CD4-positive, alpha-beta T cell treated with Interferon gamma for 1 hour (primary cell): ENCODE measurements at regions not wholly inside any gene's neighbourhood (a gene's known extent, or its start where the extent isn't known, plus 50 kb on each side); places are given as distances from the start of the nearest gene placed in this dataset.

Source experiments
- DNase-seq: peaks from one replicate; pipeline ENCODE4 v3.0.0-alpha.2; 2020

GRCh38 chr6:88304520-88304919, 138.4 kb upstream of the CNR1 start:
- no peak for DNase-seq

GRCh38 chr6:88302769-88303225, 136.7 kb upstream of the CNR1 start:
- DNase-seq: no peak

GRCh38 chr6:88301888-88302768, 136.0 kb upstream of the CNR1 start:
- no peak for DNase-seq

DNA sequence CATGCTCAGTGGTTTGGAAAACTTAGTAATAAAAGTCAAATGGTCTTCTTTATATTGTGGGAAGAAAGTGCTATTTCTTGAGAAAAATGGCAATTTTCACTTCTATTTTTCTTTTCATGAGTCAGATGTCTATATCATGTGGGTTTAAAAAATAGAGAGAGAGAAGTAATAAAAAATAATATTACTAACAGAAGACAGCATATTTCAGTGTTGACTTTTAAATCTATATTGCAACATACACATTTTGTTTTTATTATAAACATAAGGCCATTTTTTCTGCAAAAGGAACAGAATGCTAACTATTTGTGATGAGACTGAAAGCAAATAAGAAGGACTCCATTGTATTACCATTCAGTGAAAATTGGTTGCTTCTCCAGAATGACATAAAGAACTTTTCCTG, 135.1 kb upstream of the CNR1 start:
- DNase-seq: no peak

DNA sequence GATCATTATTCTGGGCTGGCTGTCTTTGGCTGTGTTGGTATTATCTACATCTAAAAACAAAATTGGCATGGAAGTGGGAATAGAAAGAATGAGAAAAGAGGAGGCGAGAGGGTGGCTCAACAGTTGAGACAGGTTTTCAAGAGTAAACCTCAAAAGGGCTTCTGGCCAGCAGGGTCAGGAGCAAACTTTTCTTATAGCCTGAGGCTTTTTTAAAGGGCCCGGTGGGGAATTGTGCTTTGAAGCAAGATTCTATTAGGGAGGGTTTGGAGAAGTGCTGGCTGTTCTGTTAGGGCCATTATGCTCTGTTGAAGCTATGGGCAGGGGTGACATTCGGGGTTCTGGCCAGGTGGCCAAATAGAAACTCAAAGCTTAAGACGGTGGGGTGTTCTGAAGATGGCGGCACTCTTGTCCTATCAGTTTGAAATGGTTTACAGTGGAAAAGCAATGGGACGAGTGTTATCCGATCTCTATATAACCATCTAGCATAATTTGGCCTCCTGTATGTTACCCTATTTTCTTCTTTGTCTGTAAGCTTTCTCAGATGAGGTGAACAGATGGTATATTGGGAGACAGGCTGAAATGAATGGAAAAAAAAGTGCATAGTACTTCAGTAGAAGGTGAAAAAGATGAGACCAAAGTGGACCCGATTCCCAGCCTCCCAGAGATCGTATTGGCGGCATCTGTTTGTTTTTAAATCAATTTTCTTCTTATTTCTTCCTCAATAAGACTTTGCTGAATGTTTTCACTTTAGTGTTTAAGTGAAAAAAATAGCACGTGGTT, 132.1 kb upstream of the CNR1 start:
- DNase-seq: no peak

DNA sequence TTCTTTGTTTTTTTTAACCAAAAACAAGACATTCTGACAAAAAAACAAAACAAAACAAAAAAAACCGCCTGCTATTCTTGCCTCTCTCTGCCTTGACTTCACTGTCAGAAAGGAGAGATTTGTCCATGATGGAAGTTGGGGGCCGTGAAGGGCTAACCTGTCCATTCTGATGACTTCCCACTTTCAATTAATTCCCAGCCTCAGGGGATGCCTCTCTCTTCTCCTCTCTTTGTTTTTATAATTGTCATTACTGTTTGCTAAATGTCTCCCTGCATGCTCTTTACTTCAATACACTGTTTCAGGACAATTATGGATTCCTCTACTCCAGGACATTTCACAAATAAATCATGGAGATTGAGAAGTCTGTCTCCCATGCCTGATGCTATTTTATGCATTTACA, 130.5 kb upstream of the CNR1 start:
- DNase-seq: no peak

GRCh38 chr6:88295663-88296062, 129.5 kb upstream of the CNR1 start:
- DNase-seq: no peak

DNA sequence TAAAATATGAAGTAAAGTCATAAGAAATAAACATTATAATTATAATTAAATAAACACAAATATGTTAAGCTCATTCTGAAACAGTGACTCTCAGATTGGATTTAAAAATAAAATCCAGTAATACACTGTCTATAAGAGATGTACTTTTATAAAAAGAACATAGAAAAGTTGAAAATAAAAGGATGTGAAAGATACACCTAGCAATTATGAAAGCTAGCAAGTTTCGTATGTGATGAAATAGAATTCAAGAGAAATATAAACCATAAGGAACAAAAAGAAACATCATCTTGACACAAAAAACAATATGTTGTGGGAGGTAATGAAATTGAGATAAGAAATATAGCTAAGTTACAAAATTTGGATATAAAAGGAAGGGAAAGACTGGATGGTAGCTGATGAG, 128.6 kb upstream of the CNR1 start:
- no peak for DNase-seq

DNA sequence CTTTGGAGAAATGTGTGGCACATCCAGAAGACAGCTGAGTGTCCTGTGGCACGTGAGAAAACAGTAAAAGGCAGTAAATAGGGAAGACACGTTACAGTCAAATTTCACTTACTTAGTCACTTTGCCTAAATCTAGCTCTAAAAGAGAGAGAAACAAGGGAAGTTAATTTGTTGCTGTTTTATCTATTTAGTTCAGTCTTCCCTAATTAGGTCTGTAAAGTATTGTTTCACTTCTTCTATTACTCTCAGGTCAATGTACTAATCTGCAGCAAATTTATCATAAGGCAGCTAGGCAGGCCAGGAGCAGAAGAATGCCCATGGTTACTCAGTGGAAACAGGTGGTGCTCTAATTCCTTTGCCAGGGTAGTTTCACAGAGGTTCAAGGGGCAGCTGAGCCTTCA, 124.3 kb upstream of the CNR1 start:
- DNase-seq: no peak

- no peak for DNase-seq
These were observed 121.5 kb upstream of the CNR1 start for GRCh38 chr6:88287696-88288095.

- DNase-seq: no peak
These were observed 110.2 kb upstream of the CNR1 start for GRCh38 chr6:88276331-88276730.

DNA sequence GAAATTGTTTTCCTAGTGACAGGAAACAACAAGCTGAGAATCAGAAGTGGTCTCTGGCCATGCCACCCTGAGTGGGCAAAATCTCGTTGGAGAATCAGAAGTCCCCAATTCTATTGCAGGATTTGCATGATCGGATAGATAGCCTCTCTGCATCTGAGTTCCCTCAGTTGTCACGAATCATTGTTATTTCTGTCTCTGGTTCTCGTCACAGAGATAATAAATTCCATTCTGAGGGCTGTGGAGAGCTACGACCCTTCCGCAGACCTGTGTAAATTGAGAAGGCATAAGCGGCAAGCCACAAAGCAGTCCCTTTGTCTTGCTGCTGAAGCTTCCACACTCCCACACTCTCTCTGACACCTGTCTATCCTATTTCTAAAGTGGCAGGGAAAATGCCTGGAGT, 102.4 kb upstream of the CNR1 start:
- no peak for DNase-seq

DNA sequence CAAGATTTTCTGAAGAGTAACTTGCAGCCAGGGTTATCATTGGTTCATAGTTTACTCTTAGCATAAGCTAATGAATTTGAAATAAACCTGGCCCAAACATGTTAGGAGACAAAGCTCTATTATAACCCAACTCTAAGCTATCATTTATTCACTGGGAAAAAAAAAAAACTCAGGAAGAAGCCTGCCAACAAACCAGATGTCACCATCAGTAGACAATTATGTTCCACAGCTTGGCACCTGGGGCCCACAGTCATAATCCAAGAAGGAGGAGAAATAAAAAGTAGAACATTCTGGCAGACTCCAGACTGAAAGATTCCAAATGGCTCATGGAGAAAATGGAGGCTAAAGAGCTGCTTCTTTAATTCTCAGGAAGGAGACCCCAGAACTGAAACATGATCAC, 100.0 kb upstream of the CNR1 start:
- no peak for DNase-seq

DNA sequence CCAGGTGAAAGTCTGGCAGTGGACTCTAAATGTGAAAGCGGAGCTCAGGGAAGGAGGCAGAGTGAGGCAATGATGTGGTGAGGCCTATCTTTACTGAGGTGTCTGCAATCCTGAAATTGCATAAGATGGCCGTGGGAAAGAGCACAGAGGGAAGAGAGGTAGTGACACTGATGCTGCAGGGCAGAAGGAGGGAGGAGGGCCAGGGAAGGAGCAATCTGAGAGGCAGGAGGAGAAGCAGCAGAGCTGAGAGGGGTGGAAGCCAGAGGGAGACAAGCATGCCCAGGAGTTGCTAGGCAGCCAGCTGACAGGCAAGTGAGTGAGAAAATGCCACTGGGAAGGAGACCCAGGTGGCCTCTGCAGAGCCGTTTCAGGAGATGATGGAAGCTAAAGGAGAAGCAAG, 97.4 kb upstream of the CNR1 start:
- no peak for DNase-seq

GRCh38 chr6:88262332-88262731, 96.2 kb upstream of the CNR1 start:
- no peak for DNase-seq

GRCh38 chr6:88251301-88251700, 85.2 kb upstream of the CNR1 start:
- DNase-seq: no peak

DNA sequence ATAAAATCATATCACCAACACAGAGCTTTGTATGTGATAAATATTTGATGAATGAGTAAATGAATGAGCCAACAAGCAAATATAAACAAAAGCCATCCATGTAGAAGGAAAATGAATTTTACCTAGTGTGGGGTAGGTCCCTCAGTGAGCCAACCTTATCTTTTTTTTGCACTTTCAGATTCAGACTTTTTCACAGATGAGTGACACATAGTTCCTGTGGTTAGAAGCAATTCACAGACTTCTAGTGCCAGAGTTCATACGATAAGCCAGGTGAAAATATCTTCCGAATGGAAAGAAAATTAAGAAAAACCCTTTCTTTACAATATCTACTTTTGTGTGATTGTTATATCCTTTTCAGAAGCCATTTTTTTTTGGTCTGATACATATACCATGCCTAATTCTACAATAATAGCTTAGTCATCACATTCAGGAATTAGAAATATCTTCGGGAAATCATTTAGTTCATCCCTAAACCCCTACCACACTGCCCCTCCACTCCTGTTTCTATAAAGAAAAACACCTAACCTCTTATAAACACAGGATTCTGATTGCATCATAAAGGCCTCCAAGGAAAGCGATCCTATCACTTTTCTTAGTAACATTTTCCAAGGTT, 82.7 kb upstream of the CNR1 start:
- DNase-seq: no peak

DNA sequence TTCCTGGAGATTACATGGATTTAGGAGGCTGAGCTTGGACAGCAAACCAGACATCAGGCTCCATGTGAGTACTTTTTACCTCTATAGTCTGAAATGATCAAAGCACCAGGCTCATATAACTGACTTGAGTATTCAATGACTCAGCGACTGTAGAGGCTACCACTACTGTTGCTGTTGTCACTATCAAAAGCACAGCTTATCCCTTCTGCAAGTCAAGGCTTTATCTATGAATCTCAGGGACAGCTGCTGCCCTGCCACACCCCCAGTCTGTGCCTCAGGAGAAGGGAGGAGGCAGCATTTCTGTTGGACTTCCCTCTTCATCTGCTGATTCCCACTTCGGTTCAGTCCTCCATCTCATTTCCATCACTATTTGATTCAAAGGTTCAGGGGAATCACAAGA, 80.5 kb upstream of the CNR1 start:
- no peak for DNase-seq

GRCh38 chr6:88244721-88245120, 78.6 kb upstream of the CNR1 start:
- no peak for DNase-seq

- DNase-seq: no peak
These were observed 72.8 kb upstream of the CNR1 start for GRCh38 chr6:88238901-88239300.

DNA sequence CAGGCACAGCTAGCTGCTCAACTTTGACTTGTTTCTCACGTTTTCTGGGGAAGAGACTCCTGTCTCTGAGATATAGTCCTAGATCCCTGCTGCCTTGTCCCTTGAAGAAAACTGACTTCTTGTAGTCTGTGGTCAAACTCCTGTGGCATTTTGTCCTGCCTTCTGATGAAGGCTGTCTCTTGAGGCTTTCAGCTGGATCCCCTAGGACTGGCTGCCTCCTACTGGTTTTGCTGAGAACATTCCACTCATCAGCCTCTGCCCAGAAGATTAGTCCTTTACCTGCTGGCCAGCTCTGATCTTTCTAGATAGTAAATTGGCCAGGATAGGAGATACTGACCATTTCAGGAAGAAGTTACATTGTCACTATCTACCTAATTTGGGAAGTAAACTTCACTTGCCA, 71.9 kb upstream of the CNR1 start:
- DNase-seq: peak; percentile 20

- DNase-seq: no peak
These were observed 70.6 kb upstream of the CNR1 start for GRCh38 chr6:88236612-88237360.

DNA sequence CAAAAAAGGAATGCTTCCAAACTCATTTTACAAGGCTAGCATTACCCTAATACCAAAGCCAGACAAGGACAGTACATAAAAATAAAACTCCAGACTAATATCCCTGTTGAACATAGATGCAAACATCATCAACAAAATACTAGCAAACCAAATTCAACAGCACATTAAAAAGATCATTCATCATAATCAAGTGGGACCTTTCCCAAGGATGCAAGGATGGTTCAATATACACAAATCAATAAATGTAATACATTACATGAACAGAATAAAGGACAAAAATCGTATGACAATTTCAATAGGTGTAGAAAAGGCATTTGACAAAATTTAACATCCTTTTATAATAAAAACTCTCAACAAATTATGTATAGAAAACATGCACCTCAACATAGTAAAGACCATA, 66.6 kb upstream of the CNR1 start:
- no peak for DNase-seq
